H9 (cell line): ENCODE measurements at regions not wholly inside any gene's neighbourhood (a gene's known extent, or its start where the extent isn't known, plus 50 kb on each side); places are given as distances from the start of the nearest gene placed in this dataset.

Source experiments
- DNase-seq: peaks from one replicate; pipeline ENCODE4 v3.0.0-alpha.2; 2017
- H2AFZ ChIP-seq: one replicate; pipeline ENCODE4 v1.6.1; 2013; ENCODE audit warnings: mild to moderate bottlenecking, low read length, control low read depth, moderate library complexity
- H2AK5ac ChIP-seq: 2 replicates; pipeline ENCODE4 v1.6.1; 2013; ENCODE audit warnings: low read length, control low read depth, mixed read lengths; ENCODE audit not compliant: insufficient read length
- H2BK120ac ChIP-seq: one replicate; pipeline ENCODE4 v1.6.1; 2013; ENCODE audit warnings: low read depth, mild to moderate bottlenecking, low read length, control low read depth, inconsistent platforms; ENCODE audit not compliant: poor library complexity, severe bottlenecking
- H2BK12ac ChIP-seq: 2 replicates; pipeline ENCODE4 v1.6.1; 2013; ENCODE audit warnings: low read length, control low read depth, mixed read lengths, low read depth; ENCODE audit not compliant: insufficient read length
- H2BK15ac ChIP-seq: 2 replicates; pipeline ENCODE4 v1.6.1; 2013; ENCODE audit warnings: low read depth, low read length, control low read depth
- H2BK20ac ChIP-seq: one replicate; pipeline ENCODE4 v1.6.1; 2013; ENCODE audit warnings: low read depth, mild to moderate bottlenecking, low read length, control low read depth, inconsistent platforms; ENCODE audit not compliant: poor library complexity, severe bottlenecking
- H2BK5ac ChIP-seq: 2 replicates; pipeline ENCODE4 v1.6.1; 2013; ENCODE audit warnings: low read length, control low read depth, mixed read lengths; ENCODE audit not compliant: insufficient read length
- H3K14ac ChIP-seq: 2 replicates; pipeline ENCODE4 v1.6.1; 2013; ENCODE audit warnings: low read length, control low read depth; ENCODE audit not compliant: insufficient read depth
- H3K18ac ChIP-seq: 2 replicates; pipeline ENCODE4 v1.6.1; 2013; ENCODE audit warnings: low read depth, mild to moderate bottlenecking, mixed read lengths, low read length, control low read depth; ENCODE audit not compliant: insufficient read length
- H3K23ac ChIP-seq: 2 replicates; pipeline ENCODE4 v1.6.1; 2013; ENCODE audit warnings: low read length, control low read depth, mixed read lengths, low read depth; ENCODE audit not compliant: insufficient read length
- H3K23me2 ChIP-seq: 2 replicates; pipeline ENCODE4 v1.6.1; 2013; ENCODE audit warnings: low read depth, mild to moderate bottlenecking, mixed read lengths, low read length, control low read depth; ENCODE audit not compliant: insufficient read length, poor library complexity, severe bottlenecking
- H3K27ac ChIP-seq: 2 replicates; pipeline ENCODE4 v1.5.1; 2013; ENCODE audit warnings: low read length, control low read depth, mixed read lengths, low read depth; ENCODE audit not compliant: insufficient read length
- H3K27me3 ChIP-seq: 2 replicates; pipeline ENCODE4 v1.6.1; 2013; ENCODE audit warnings: low read length, control low read depth, inconsistent platforms; ENCODE audit not compliant: insufficient read depth
- H3K4ac ChIP-seq: 2 replicates; pipeline ENCODE4 v1.6.1; 2013; ENCODE audit warnings: low read depth, mild to moderate bottlenecking, control low read depth, inconsistent platforms, low read length, moderate library complexity
- H3K4me1 ChIP-seq: 2 replicates; pipeline ENCODE4 v1.6.1; 2013; ENCODE audit warnings: low read length, control low read depth, inconsistent platforms; ENCODE audit not compliant: insufficient read depth
- H3K4me2 ChIP-seq: 2 replicates; pipeline ENCODE4 v1.6.1; 2013; ENCODE audit warnings: low read length, control low read depth, mixed read lengths; ENCODE audit not compliant: insufficient read length, insufficient read depth
- H3K56ac ChIP-seq: 2 replicates; pipeline ENCODE4 v1.6.1; 2013; ENCODE audit warnings: low read depth, mild to moderate bottlenecking, mixed read lengths, low read length, control low read depth; ENCODE audit not compliant: insufficient read length
- H3K79me1 ChIP-seq: 2 replicates; pipeline ENCODE4 v1.6.1; 2013; ENCODE audit warnings: low read depth, mild to moderate bottlenecking, moderate library complexity, low read length, control low read depth, inconsistent platforms; ENCODE audit not compliant: insufficient read depth, poor library complexity, severe bottlenecking
- H3K79me2 ChIP-seq: 2 replicates; pipeline ENCODE4 v1.6.1; 2013; ENCODE audit warnings: low read length, control low read depth, inconsistent platforms; ENCODE audit not compliant: insufficient read depth
- H3K9ac ChIP-seq: 2 replicates; pipeline ENCODE4 v1.6.1; 2013; ENCODE audit warnings: low read length, control low read depth, mixed read lengths; ENCODE audit not compliant: insufficient read length; ENCODE audit errors: extremely low read depth
- H3K9me3 ChIP-seq: one replicate; pipeline ENCODE4 v1.6.1; 2013; ENCODE audit warnings: low read depth, low read length, inconsistent platforms; ENCODE audit not compliant: control insufficient read depth
- H3T11ph ChIP-seq: one replicate; pipeline ENCODE4 v1.6.1; 2013; ENCODE audit warnings: mild to moderate bottlenecking, low read length, control low read depth, inconsistent platforms
- H4K20me1 ChIP-seq: one replicate; pipeline ENCODE4 v1.6.1; 2013; ENCODE audit not compliant: control insufficient read depth, insufficient read length, insufficient read depth
- H4K5ac ChIP-seq: 2 replicates; pipeline ENCODE4 v1.6.1; 2013; ENCODE audit warnings: low read depth, mild to moderate bottlenecking, mixed read lengths, low read length, control low read depth; ENCODE audit not compliant: insufficient read length
- H4K8ac ChIP-seq: replicated peaks from 2 replicates; pipeline ENCODE4 v1.6.1; 2013; ENCODE audit warnings: low read length, control low read depth, mixed read lengths, low read depth; ENCODE audit not compliant: insufficient read length
- H4K91ac ChIP-seq: 2 replicates; pipeline ENCODE4 v1.6.1; 2013; ENCODE audit warnings: low read depth, mild to moderate bottlenecking, moderate library complexity, mixed read lengths, low read length, control low read depth; ENCODE audit not compliant: insufficient read length
- H3K27ac Mint-ChIP-seq, 3 experiments: 2 replicates in 2 of 3; 3 replicates in 1 of 3; pipeline ENCODE4 v1.8.0; 2020 to 2021; ENCODE audit warnings: mixed read lengths in 3 of 3, mild to moderate bottlenecking in 1 of 3, moderate library complexity in 1 of 3
- H3K27me3 Mint-ChIP-seq: 2 replicates; pipeline ENCODE4 v1.8.0; 2021; ENCODE audit warnings: low read depth, mild to moderate bottlenecking, moderate library complexity, mixed read lengths
- H3K36me3 Mint-ChIP-seq, 3 experiments: 2 replicates in 2 of 3; 3 replicates in 1 of 3; pipeline ENCODE4 v1.8.0; 2020 to 2021; ENCODE audit warnings: low read depth in 3 of 3, mixed read lengths in 3 of 3; ENCODE audit not compliant: insufficient read depth in 1 of 3
- H3K4me1 Mint-ChIP-seq, 2 experiments: 2 replicates each; pipeline ENCODE4 v1.8.0; 2020; ENCODE audit warnings: mixed read lengths in 2 of 2
- H3K4me3 Mint-ChIP-seq, 2 experiments: 2 replicates in 1 of 2; 3 replicates in 1 of 2; pipeline ENCODE4 v1.8.0; 2020 to 2021; ENCODE audit warnings: mild to moderate bottlenecking in 2 of 2, mixed read lengths in 2 of 2, moderate library complexity in 1 of 2
- H3K9me3 Mint-ChIP-seq, 2 experiments: 2 replicates in 1 of 2; 3 replicates in 1 of 2; pipeline ENCODE4 v1.8.0; 2020; ENCODE audit warnings: mild to moderate bottlenecking in 2 of 2, mixed read lengths in 2 of 2, moderate library complexity in 1 of 2
- CTCF ChIP-seq: fragments of 200-600 bp; sonication (generic); conservative IDR thresholded peaks from 3 replicates; pipeline ENCODE4 v1.8.0; 2021; ENCODE audit warnings: antibody characterized with exemption, mild to moderate bottlenecking
- WGBS: extraction: QIAGEN DNeasy Blood & Tissue Kit; methylation state at CpG from one replicate; pipeline ENCODE4 v1.1.7; 2013; ENCODE audit warnings: missing lambda C conversion rate, low lambda C conversion rate, mixed read lengths; ENCODE audit not compliant: insufficient read length; ENCODE audit errors: extremely low coverage; 5-methylcytosine and 5-hydroxymethylcytosine counted together

GRCh38 chr6:104614394-104614793 is 245.3 kb downstream of the HACE1 start:
- Histone ChIP-seq H2AK5ac (no peak overlapping the region), H3K27me3 (no peaks in the 10 kb centered on the region), H3K79me1 (no peaks in the 10 kb centered on the region), H4K20me1 (no peaks in the 10 kb centered on the region), H3K4me2 (no peak overlapping the region), H4K5ac (no peak overlapping the region), H3K4ac (no peak overlapping the region), H3K23me2 (no peaks in the 10 kb centered on the region), H3K14ac (no peak overlapping the region), H3K9ac (no peak overlapping the region), H2AFZ (no peak overlapping the region), H2BK120ac (no peak overlapping the region), H3K79me2 (no peaks in the 10 kb centered on the region), H3K9me3 (no peaks in the 10 kb centered on the region), H4K91ac (no peak overlapping the region), H2BK5ac (no peak overlapping the region), H2BK12ac (no peak overlapping the region), H3K18ac (no peak overlapping the region), H2BK20ac (no peak overlapping the region), H3K27ac (no peak overlapping the region), H2BK15ac (no peak overlapping the region), H3K23ac (no peak overlapping the region), H3K56ac (no peak overlapping the region), H4K8ac (no peak overlapping the region), H3K4me1 (0 out of 2 replicates have a peak, but pooled peaks cover 2% of the 10 kb centered on the region), H3T11ph (no peak overlapping the region)
- Mint-ChIP-seq H3K9me3 (no peaks in the 10 kb centered on the region), H3K27me3 (no peaks in the 10 kb centered on the region), H3K4me3 (no peak overlapping the region), H3K4me1 (peaks cover 5% of the 10 kb centered on the region in 2 experiments), H3K27ac (no peak overlapping the region), H3K36me3 (no peaks in the 10 kb centered on the region)
- no CpG with 5 or more reads among the region's 1 CpG for WGBS
- TF ChIP-seq CTCF, result no peak
- DNase-seq, result no peak
